ENCODE measurements at regions not wholly inside any gene's neighbourhood (a gene's known extent, or its start where the extent isn't known, plus 50 kb on each side); places are given as distances from the start of the nearest gene placed in this dataset.

- TF ChIP-seq CREB1 (IDR thresholded peaks at IDR 0.05) (peak; percentile 34; the same call in 1 of the 2 replicates), CREB1 (CRISPR knock-in tag; IDR thresholded peaks at IDR 0.05) (no peak), ZNF296 (CRISPR knock-in tag; conservative IDR thresholded peaks at IDR 0.05) (no peak), FLYWCH1 (CRISPR knock-in tag; IDR thresholded peaks at IDR 0.05) (no peak), HMG20A (CRISPR knock-in tag; IDR thresholded peaks at IDR 0.05; ENCODE audit: borderline replicate concordance) (peak; percentile 57; the same call in 1 of the 2 replicates), ZNF576 (CRISPR knock-in tag; IDR thresholded peaks at IDR 0.05) (no peak), SP2 (CRISPR knock-in tag; IDR thresholded peaks at IDR 0.05) (no peak), MAZ (IDR thresholded peaks at IDR 0.05; ENCODE audit: borderline replicate concordance, low read depth, low read length) (no peak), MAZ (CRISPR knock-in tag; IDR thresholded peaks at IDR 0.05; ENCODE audit: low read depth) (no peak), MLLT10 (CRISPR knock-in tag; IDR thresholded peaks at IDR 0.05) (no peak), ZNF367 (CRISPR knock-in tag; IDR thresholded peaks at IDR 0.05; ENCODE audit: borderline replicate concordance) (no peak), TFDP2 (CRISPR knock-in tag; IDR thresholded peaks at IDR 0.05) (no peak), NR2F2 (IDR thresholded peaks at IDR 0.05; ENCODE audit: borderline replicate concordance, low read depth) (no peak), ZNF703 (CRISPR knock-in tag; IDR thresholded peaks at IDR 0.05; ENCODE audit: borderline replicate concordance) (no peak), MXD4 (CRISPR knock-in tag; IDR thresholded peaks at IDR 0.05) (no peak), PHF5A (CRISPR knock-in tag; IDR thresholded peaks at IDR 0.05; ENCODE audit: low read depth, unreplicated experiment) (no peak), GPN1 (CRISPR knock-in tag; IDR thresholded peaks at IDR 0.05; ENCODE audit: borderline replicate concordance) (no peak), HMG20B (CRISPR knock-in tag; conservative IDR thresholded peaks at IDR 0.05) (no peak), ZGPAT (CRISPR knock-in tag; IDR thresholded peaks at IDR 0.05) (no peak), NFIC (IDR thresholded peaks at IDR 0.05; ENCODE audit: low read length) (no peak), ZNF24 (IDR thresholded peaks at IDR 0.05) (no peak), SKIL (CRISPR knock-in tag; IDR thresholded peaks at IDR 0.05; ENCODE audit: borderline replicate concordance) (no peak), ZNF547 (CRISPR knock-in tag; IDR thresholded peaks at IDR 0.05) (no peak), ETV5 (CRISPR knock-in tag; IDR thresholded peaks at IDR 0.05; ENCODE audit: borderline replicate concordance) (peak; percentile 19; the same call in 1 of the 2 replicates)
Observed at GRCh38 chr2:48248251-48248933, 66.1 kb upstream of the FOXN2 start (continued).
